ENCODE measurements at regions not wholly inside any gene's neighbourhood (a gene's known extent, or its start where the extent isn't known, plus 50 kb on each side); places are given as distances from the start of the nearest gene placed in this dataset.
"Not testable (repeated sequence)": the region's sequence is repeated elsewhere in the genome, so short reads cannot be mapped to it uniquely, and the experiment has no call there.

- peak; percentile 7 for DNase-seq (ENCODE audit: extremely low read depth, low read depth)
- no peak for TF ChIP-seq CTCF (IDR thresholded peaks at IDR 0.05; ENCODE audit: low read depth, low read length, missing control alignments)
- H3K4me3 ChIP-seq (replicated peaks; ENCODE audit: low read depth, low read length) = no peak overlapping the region
Measured at GRCh38 chr3:51610708-51611107, 60.3 kb upstream of the TEX264 start.

- no peak for TF ChIP-seq CTCF (IDR thresholded peaks at IDR 0.05; ENCODE audit: low read depth, low read length, missing control alignments)
- DNase-seq (ENCODE audit: extremely low read depth, low read depth) = no peak
- no peak overlapping the region for H3K4me3 ChIP-seq (replicated peaks; ENCODE audit: low read depth, low read length)
Measured at GRCh38 chr3:51617597-51617996, 53.5 kb upstream of the TEX264 start.

GRCh38 chr3:51618038-51618437 lies 53.0 kb upstream of the TEX264 start:
- H3K4me3 ChIP-seq (replicated peaks; ENCODE audit: low read depth, low read length) = not testable (repeated sequence)
- DNase-seq (ENCODE audit: extremely low read depth, low read depth) = peak; percentile 27

GRCh38 chr3:51618496-51618895 lies 52.6 kb upstream of the TEX264 start:
- no peak overlapping the region for H3K4me3 ChIP-seq (replicated peaks; ENCODE audit: low read depth, low read length)
- no peak for TF ChIP-seq CTCF (IDR thresholded peaks at IDR 0.05; ENCODE audit: low read depth, low read length, missing control alignments)
- no peak for DNase-seq (ENCODE audit: extremely low read depth, low read depth)

- TF ChIP-seq CTCF (IDR thresholded peaks at IDR 0.05; ENCODE audit: low read depth, low read length, missing control alignments) = no peak
- DNase-seq (ENCODE audit: extremely low read depth, low read depth) = no peak
- H3K4me3 ChIP-seq (replicated peaks; ENCODE audit: low read depth, low read length) = no peak overlapping the region
Measured at GRCh38 chr3:51619983-51620382, 51.1 kb upstream of the TEX264 start.

GRCh38 chr3:51620543-51620942 lies 50.5 kb upstream of the TEX264 start:
- no peak for DNase-seq (ENCODE audit: extremely low read depth, low read depth)
- no peak for TF ChIP-seq CTCF (IDR thresholded peaks at IDR 0.05; ENCODE audit: low read depth, low read length, missing control alignments)
- H3K4me3 ChIP-seq (replicated peaks; ENCODE audit: low read depth, low read length) = no peak overlapping the region

GRCh38 chr3:51621091-51621892 lies 49.8 kb upstream of the TEX264 start:
- DNase-seq (ENCODE audit: extremely low read depth, low read depth) = no peak
- no peak for TF ChIP-seq CTCF (IDR thresholded peaks at IDR 0.05; ENCODE audit: low read depth, low read length, missing control alignments)
- no peak overlapping the region for H3K4me3 ChIP-seq (replicated peaks; ENCODE audit: low read depth, low read length)
